ENCODE measurements at regions not wholly inside any gene's neighbourhood (a gene's known extent, or its start where the extent isn't known, plus 50 kb on each side); places are given as distances from the start of the nearest gene placed in this dataset.

- DNase-seq (ENCODE audit: low spot score) = no peak
Observed at GRCh38 chr10:120705309-120705708, 145.9 kb upstream of the WDR11 start.

- DNase-seq (ENCODE audit: low spot score) = no peak
Observed at GRCh38 chr10:120710076-120710475, 141.1 kb upstream of the WDR11 start.

- DNase-seq (ENCODE audit: low spot score) = no peak
Observed at GRCh38 chr10:120711860-120712259, 139.3 kb upstream of the WDR11 start.

- no peak for DNase-seq (ENCODE audit: low spot score)
Observed at GRCh38 chr10:120713573-120714205, 137.5 kb upstream of the WDR11 start.

GRCh38 chr10:120715171-120715570 lies 136.0 kb upstream of the WDR11 start:
- DNase-seq (ENCODE audit: low spot score) = no peak

GRCh38 chr10:120719333-120719732 lies 131.8 kb upstream of the WDR11 start:
- no peak for DNase-seq (ENCODE audit: low spot score)

- DNase-seq (ENCODE audit: low spot score) = no peak
Observed at GRCh38 chr10:120727001-120727400, 124.2 kb upstream of the WDR11 start.

GRCh38 chr10:120729547-120729946 lies 121.6 kb upstream of the WDR11 start:
- no peak for DNase-seq (ENCODE audit: low spot score)

GRCh38 chr10:120732067-120732466 lies 119.1 kb upstream of the WDR11 start:
- DNase-seq (ENCODE audit: low spot score) = no peak

- no peak for DNase-seq (ENCODE audit: low spot score)
Observed at GRCh38 chr10:120732643-120733313, 118.4 kb upstream of the WDR11 start.

- DNase-seq (ENCODE audit: low spot score) = no peak
Observed at GRCh38 chr10:120734483-120735078, 116.6 kb upstream of the WDR11 start.

GRCh38 chr10:120735315-120735714 lies 115.8 kb upstream of the WDR11 start:
- no peak for DNase-seq (ENCODE audit: low spot score)

- DNase-seq (ENCODE audit: low spot score) = peak; percentile 6
Observed at GRCh38 chr10:120735773-120736371, 115.3 kb upstream of the WDR11 start.

- no peak for DNase-seq (ENCODE audit: low spot score)
Observed at GRCh38 chr10:120736377-120736776, 114.8 kb upstream of the WDR11 start.

- no peak for DNase-seq (ENCODE audit: low spot score)
Observed at GRCh38 chr10:120738658-120739057, 112.5 kb upstream of the WDR11 start.

- no peak for DNase-seq (ENCODE audit: low spot score)
Observed at GRCh38 chr10:120741396-120741795, 109.8 kb upstream of the WDR11 start.

- DNase-seq (ENCODE audit: low spot score) = no peak
Observed at GRCh38 chr10:120742373-120742772, 108.8 kb upstream of the WDR11 start.

GRCh38 chr10:120744040-120744439 lies 107.1 kb upstream of the WDR11 start:
- DNase-seq (ENCODE audit: low spot score) = no peak

- no peak for DNase-seq (ENCODE audit: low spot score)
Observed at GRCh38 chr10:120746001-120746777, 105.0 kb upstream of the WDR11 start.

GRCh38 chr10:120748519-120748918 lies 102.6 kb upstream of the WDR11 start:
- no peak for DNase-seq (ENCODE audit: low spot score)

GRCh38 chr10:120749072-120749471 lies 102.1 kb upstream of the WDR11 start:
- no peak for DNase-seq (ENCODE audit: low spot score)

GRCh38 chr10:120749856-120750566 lies 101.2 kb upstream of the WDR11 start:
- DNase-seq (ENCODE audit: low spot score) = no peak

Data from hepatic stellate cell (primary cell).